HFF-Myc (cell line): ENCODE measurements at regions not wholly inside any gene's neighbourhood (a gene's known extent, or its start where the extent isn't known, plus 50 kb on each side); places are given as distances from the start of the nearest gene placed in this dataset.

Source experiments
- DNase-seq: peaks from one replicate; pipeline ENCODE4 v3.0.0-alpha.2; 2011; ENCODE audit warnings: low read depth; ENCODE audit errors: extremely low read depth
- H3K4me3 ChIP-seq: replicated peaks from 2 replicates; pipeline ENCODE4 v1.5.1; 2011; ENCODE audit warnings: low read depth, mild to moderate bottlenecking, control low read depth, low read length
- TF ChIP-seq, protein P1 (sequence below): IDR thresholded peaks from 2 replicates; pipeline ENCODE4 v1.5.1; 2012; ENCODE audit warnings: mild to moderate bottlenecking, low read depth, low read length, control low read depth; ENCODE audit errors: missing control alignments

DNA sequence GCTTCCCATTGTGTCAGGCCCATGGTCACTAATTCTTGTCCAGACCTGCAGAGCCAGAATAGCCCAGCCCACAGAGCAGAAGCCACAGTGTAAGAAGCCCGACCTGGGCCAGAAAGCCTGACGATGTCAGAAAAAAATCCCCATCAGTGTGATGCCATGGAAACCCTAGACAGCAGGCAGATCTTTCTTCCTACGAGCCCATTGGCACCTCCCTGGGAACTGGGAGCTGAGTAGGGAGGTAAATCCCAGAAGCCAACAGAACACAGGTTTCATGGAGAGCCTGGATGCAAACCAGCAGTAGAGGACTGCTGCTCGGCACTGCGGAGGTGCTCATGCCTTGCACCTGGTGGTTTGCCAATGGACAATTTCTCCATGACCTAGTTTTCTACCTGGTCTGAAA, 82.2 kb upstream of the SLC22A16 start:
- DNase-seq: no peak
- TF ChIP-seq, protein P1, sequence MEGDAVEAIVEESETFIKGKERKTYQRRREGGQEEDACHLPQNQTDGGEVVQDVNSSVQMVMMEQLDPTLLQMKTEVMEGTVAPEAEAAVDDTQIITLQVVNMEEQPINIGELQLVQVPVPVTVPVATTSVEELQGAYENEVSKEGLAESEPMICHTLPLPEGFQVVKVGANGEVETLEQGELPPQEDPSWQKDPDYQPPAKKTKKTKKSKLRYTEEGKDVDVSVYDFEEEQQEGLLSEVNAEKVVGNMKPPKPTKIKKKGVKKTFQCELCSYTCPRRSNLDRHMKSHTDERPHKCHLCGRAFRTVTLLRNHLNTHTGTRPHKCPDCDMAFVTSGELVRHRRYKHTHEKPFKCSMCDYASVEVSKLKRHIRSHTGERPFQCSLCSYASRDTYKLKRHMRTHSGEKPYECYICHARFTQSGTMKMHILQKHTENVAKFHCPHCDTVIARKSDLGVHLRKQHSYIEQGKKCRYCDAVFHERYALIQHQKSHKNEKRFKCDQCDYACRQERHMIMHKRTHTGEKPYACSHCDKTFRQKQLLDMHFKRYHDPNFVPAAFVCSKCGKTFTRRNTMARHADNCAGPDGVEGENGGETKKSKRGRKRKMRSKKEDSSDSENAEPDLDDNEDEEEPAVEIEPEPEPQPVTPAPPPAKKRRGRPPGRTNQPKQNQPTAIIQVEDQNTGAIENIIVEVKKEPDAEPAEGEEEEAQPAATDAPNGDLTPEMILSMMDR: no peak
- H3K4me3 ChIP-seq: no peak overlapping the region

DNA sequence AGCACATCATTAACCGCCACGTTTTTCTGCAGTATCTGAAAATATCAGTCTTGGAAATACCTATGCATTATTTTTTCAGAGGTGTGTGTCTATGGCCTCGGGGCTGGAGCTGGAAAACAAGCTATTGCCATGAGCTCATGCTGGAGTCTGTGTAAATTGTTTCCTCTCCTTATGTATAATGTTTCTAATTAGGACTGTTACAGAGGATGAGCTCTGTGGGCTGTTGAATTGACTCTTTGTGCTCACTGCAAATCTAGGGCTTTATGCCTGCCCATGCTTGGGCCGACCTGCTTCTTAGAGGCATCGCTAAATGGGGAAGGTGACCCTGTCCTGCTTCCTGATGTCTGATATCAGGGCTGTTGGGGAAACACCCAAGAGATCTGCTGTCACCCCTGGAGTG, 80.8 kb upstream of the SLC22A16 start:
- no peak overlapping the region for H3K4me3 ChIP-seq
- TF ChIP-seq, protein P1: no peak
- DNase-seq: no peak

DNA sequence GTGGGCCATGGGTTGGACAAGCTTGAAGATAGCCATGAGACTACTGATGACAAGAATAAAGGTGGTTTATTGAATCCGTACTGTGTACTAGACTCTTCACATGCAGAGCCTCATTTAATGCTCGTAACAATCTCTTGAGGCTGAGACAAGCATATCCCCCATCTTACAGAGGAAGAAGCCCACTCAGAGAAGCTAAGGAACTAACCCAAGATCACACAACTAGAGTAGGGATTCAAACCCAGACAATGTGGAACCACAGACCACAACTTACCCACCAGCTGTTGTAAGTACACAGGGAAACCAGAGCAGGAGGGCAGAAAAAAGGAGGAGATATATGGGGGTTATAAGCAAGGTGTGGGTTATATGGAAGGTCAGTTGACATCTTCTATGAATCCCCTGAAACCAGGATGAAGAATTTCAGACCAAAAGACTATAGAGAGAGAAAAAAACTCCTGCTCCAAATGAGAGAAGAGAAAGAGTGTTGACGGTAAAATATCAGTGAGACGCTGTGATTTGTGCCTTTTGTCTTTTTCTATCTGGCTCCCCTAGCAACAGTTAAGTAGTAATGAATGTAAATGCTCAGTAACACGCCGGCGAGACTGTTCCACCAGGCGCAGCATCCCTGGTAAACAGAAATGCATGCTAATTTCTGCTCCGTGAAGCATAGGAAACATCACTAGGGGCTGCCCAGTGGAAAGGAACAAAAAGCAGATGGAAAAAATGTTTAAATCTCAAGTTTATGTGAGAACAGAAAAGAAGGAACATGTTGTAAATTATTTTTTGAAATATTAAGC, 80.1 kb upstream of the SLC22A16 start:
- TF ChIP-seq, protein P1: no peak
- no peak for DNase-seq
- no peak overlapping the region for H3K4me3 ChIP-seq

DNA sequence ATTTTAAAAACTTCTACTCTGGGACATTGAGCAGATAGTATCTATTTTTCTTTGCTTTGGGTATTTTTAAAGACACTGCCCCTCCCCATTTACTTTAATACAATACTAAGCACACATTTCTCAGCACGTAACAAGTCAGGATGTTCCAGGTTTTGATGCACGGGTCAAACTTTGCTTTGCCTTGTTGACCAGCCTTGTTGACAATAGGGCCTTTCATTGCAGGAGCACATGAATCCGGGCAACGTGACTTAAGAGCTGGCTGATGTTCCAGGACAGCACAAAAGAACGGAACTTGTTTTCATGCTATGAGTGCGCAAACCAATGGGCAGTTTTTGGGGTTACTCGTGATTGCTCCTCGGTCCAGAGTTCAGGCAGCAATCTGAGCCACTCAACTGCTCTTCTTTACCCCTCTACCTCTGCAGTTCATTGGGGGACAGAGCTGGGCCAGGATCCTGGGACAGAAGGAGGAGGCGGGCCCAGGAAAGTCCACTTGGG, 78.6 kb upstream of the SLC22A16 start:
- no peak for DNase-seq
- TF ChIP-seq, protein P1: no peak

DNA sequence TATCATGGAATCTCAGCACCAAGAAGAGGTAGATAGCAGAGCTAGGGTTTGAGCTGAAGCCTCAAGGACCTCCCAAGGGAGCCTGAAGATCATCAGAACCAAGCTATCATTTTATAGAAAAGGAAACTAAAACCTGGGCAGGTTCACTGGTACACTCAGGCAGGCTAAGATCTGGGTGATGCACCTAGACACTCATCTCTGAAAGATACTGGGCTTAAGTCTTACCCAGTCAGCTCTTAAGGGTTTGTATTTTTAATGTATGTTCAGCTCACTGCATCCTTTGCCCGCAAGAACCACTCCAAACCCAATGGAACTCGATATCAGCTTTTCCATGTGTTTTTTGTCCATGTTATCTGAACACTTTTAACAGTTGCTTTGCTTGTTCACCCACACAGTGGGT, 78.0 kb upstream of the SLC22A16 start:
- no peak for DNase-seq
- TF ChIP-seq, protein P1: no peak
- H3K4me3 ChIP-seq: no peak overlapping the region

More for the DNA sequence above, 78.6 kb upstream of the SLC22A16 start:
- H3K4me3 ChIP-seq: no peak overlapping the region

DNA sequence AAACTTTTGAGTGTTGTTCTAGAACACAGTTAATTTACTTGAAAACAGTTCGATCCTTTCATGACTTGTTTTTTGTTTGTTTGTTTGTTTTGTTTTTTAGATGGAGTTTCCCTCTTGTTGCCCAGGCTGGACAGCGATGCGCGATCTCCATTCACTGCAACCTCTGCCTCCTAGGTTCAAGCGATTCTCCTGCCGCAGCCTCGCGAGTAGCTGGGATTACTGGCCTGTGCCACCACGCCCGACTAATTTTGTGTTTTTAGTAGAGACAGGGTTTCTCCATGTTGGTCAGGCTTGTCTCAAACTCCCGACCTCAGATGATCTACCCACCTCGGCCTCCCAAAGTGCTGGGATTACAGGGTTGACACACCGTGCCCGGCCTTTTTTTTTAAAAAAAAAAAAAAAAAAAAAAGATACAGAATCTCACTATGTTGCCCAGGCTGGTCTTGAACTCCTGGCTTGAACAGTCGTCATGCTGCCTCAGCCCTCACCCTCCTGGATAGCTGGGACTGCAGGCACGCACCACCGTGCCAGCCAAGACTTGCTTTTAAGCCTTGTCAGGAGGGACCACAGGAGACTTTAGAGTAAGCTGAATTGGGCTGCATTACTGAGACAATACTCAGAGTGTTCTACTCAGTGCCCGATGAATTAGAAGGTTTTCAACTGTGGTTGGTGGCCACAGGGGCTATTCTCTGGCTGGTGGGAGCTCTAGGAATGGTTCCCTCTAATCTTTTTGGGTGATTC, 76.7 kb upstream of the SLC22A16 start:
- TF ChIP-seq, protein P1: no peak
- no peak for DNase-seq
- no peak overlapping the region for H3K4me3 ChIP-seq
